SK-N-SH (cell line): ENCODE measurements at regions not wholly inside any gene's neighbourhood (a gene's known extent, or its start where the extent isn't known, plus 50 kb on each side); places are given as distances from the start of the nearest gene placed in this dataset.

Experiments
- CHD2 ChIP-seq: fragments of 150-350 bp; IDR thresholded peaks from 2 replicates; pipeline ENCODE4 v1.6.1; 2018; ENCODE audit warnings: low read length; ENCODE audit not compliant: partially characterized antibody
- CTCF ChIP-seq: fragments of 200-600 bp; sonication (generic); IDR thresholded peaks from 2 replicates; pipeline ENCODE4 v1.6.1; 2017; ENCODE audit warnings: antibody characterized with exemption, mild to moderate bottlenecking, moderate library complexity
- ELF1 ChIP-seq: IDR thresholded peaks from 2 replicates; pipeline ENCODE4 v1.4.0; 2012
- EP300 ChIP-seq, 2 experiments: IDR thresholded peaks; 2 replicates each; pipeline versions ENCODE4 v1.4.0 to v1.6.1; 2012; ENCODE audit warnings: borderline replicate concordance in 1 of 2, low read depth in 1 of 2, low read length in 1 of 2
- EZH2phosphoT487 ChIP-seq: fragments of 200-600 bp; sonication (generic); IDR thresholded peaks from 2 replicates; pipeline ENCODE4 v1.6.1; 2017; ENCODE audit warnings: low read depth, mixed run types, mild to moderate bottlenecking, antibody characterized with exemption, moderate library complexity, borderline replicate concordance
- NRF1 ChIP-seq: IDR thresholded peaks from 2 replicates; pipeline ENCODE4 v1.6.1; 2012; ENCODE audit warnings: low read depth, mild to moderate bottlenecking, low read length
- POLR2AphosphoS5 ChIP-seq: IDR thresholded peaks from 2 replicates; pipeline ENCODE4 v1.6.1; 2012; ENCODE audit warnings: low read depth, low read length
- RAD21 ChIP-seq: IDR thresholded peaks from 2 replicates; pipeline ENCODE4 v1.6.1; 2012; ENCODE audit warnings: mild to moderate bottlenecking, low read length
- REST ChIP-seq: IDR thresholded peaks from 2 replicates; pipeline ENCODE4 v1.6.1; 2012; ENCODE audit warnings: mild to moderate bottlenecking, low read depth, low read length, moderate library complexity
- RFX5 ChIP-seq: IDR thresholded peaks from 2 replicates; pipeline ENCODE4 v1.6.1; 2012; ENCODE audit warnings: mild to moderate bottlenecking, improper control_type of control experiment, low read length

- TF ChIP-seq ELF1 (no peak), RFX5 (no peak), POLR2AphosphoS5 (no peak), EP300 (IDR thresholded peaks at IDR 0.05; ENCODE audit: borderline replicate concordance in 1 of 2, low read depth in 1 of 2, low read length in 1 of 2) (no peak), CTCF (no peak), RAD21 (no peak), EZH2phosphoT487 (no peak), NRF1 (no peak), CHD2 (no peak), REST (no peak)
Measured at GRCh38 chr1:4021974-4022268, 121.8 kb upstream of the C1orf174 start.
